NCI-H460 (cell line): ENCODE measurements at regions not wholly inside any gene's neighbourhood (a gene's known extent, or its start where the extent isn't known, plus 50 kb on each side); places are given as distances from the start of the nearest gene placed in this dataset.
"Not testable (repeated sequence)": the region's sequence is repeated elsewhere in the genome, so short reads cannot be mapped to it uniquely, and the experiment has no call there.

Experiments
- DNase-seq: peaks from one replicate; pipeline ENCODE4 v3.0.0-alpha.2; 2016; ENCODE audit warnings: low read depth; ENCODE audit errors: extremely low read depth

DNA sequence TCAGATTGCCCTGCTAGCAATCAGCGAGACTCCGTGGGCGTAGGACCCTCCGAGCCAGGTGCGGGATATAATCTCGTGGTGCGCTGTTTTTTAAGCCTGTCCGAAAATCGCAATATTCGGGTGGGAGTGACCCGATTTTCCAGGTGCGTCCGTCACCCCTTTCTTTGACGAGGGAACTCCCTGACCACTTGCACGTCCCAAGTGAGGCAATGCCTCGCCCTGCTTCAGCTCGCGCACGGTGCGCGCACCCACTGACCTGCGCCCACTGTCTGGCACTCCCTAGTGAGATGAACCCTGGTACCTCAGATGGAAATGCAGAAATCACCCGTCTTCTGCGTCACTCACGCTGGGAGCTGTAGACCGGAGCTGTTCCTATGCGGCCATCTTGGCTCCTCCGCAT, 971.0 kb downstream of the NXPH1 start:
- DNase-seq = not testable (repeated sequence)

DNA sequence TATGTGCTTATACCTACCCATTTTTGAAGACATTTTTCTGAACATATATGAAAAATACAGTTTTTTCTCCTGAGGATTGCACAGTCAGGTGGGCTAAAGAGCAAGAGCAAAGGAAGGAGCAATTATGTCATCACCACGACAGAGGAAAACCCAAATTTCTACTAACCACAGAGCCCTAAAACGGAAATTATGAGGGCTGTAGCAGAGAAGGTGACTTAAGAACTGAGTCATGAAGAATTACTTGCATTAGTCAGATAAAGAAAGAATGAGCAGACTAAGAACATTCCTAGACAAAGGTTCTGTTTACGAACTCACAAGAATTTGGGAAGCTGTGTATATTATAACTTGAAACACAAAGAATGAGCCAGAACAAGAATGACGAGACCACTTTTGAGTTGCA, 974.4 kb downstream of the NXPH1 start:
- no peak for DNase-seq

DNA sequence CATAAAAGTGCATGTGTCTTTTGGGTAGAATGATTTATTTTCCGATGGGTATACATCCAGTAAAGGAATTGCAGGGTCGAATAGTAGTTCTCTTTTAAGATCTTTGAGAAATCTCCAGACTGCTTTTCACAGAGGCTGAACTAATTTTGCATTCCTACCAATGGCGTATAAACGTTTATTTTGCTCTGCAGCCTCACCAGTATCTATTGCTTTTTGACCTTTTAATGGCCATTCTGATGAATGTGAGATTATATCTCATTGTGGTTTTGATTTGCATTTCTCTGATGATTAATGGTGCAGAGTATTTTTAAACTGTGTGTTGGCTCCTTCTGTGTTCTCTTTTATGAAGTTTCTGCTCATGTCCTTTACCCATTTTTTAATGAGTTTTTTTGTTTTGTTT, 1020.1 kb downstream of the NXPH1 start:
- DNase-seq = no peak

DNA sequence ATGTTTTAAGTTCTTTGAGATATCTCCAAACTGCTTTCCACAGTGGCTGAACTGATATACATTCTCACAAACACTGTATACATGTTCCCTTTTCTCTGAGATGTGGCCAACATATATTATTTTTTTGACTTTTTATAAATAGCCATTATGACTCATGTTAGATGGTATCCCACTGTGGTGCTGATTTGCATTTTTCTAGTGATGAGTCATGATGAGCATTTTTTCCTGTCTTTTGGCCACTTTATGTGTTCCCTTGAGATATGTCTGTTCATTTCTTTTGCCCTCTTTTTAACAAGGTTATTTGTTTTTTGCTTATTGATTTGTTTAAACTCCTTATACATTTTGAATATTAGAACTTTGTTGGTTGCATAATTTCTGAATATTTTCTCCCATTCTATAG, 1055.1 kb downstream of the NXPH1 start:
- no peak for DNase-seq

DNA sequence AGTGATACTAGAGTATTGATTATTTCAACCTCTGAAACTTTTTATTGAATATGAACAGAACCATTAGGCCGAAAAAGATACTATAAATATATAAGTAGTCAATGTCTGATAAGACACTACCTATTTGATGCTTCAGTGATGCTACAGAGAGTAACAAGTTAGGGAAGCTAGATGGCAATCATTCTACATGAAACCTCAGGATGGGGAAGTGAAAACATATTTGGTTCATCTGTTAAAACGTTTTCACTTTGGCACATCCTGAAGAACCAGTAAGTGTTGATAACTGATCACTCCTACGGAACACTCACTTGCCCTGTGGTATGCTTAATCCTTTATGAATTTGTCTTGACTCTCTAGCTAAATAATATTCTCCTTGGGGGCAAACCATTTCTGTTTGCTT, 1064.9 kb downstream of the NXPH1 start:
- DNase-seq = no peak

DNA sequence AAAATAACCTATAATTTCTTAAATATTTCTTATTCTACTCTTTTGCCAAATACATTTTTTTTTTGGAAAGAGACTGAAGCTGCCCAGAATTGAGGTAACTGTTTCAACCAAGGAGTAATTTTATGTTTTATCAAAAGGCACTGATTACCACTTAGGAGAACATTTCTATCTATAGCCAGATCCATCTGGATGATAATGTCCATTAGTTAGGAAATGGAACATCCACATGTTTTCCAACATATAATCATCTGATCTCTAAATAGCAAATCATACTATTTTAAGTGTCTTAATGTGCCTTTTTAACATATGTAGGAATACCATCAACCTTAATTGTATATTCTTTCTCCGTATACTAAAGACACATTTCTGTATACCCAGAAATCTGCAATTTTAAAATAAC, 1068.9 kb downstream of the NXPH1 start:
- no peak for DNase-seq

DNA sequence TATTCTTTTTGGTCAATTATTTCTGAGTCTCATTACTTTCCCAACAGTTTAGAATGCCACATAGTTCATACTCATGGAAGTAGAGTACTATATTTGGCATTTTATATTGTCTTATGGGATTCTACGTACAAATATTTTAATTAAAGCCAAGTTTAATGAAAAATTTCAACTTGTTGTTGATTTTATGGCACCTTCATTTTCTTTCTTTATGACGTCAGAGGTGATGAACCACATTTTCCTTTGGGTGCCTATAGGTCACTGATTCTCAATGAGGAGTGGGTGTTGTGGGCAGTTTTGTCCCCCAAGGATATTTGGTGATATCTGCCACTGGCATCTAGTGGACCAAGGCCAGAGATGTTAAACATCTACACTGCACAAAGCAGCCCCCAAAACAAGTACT, 1071.3 kb downstream of the NXPH1 start:
- no peak for DNase-seq

DNA sequence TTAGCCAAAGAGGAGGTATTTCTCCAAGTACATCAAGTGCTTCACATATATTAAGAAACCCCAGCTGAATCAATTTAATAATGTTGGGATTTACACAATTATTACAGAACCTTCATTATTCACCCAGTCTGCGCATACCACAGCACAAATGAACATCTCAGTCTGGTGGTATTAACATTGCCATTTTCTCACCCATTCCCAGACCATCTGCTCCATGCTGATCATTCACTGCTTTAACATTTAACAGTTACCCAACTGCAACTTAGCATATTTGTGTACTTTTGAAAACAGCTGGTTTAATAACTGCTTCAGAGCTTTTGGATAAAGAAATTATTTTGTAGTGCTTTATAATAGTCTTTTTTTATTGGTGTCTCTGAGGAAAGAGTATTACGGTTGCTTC, 1072.1 kb downstream of the NXPH1 start:
- no peak for DNase-seq

DNA sequence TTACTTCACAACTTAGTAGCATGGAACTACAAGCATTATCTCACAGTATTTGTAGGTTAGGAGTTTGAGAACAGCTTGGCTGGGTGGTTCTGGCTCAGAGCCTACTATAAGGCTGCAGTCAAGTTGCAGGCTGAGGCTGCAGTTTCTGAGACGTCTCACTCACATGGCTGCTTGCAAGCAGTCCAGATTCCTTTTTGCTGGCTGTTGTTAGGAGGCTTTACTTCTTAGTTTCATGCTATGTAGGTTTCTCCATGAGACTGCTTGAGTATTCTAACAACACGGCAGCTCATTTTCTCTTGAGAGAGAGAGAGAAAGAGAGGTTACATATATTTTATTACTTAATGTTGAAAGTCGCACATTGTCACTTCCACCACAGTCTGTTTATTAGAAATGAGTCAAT, 1073.9 kb downstream of the NXPH1 start:
- peak; percentile 1 for DNase-seq

DNA sequence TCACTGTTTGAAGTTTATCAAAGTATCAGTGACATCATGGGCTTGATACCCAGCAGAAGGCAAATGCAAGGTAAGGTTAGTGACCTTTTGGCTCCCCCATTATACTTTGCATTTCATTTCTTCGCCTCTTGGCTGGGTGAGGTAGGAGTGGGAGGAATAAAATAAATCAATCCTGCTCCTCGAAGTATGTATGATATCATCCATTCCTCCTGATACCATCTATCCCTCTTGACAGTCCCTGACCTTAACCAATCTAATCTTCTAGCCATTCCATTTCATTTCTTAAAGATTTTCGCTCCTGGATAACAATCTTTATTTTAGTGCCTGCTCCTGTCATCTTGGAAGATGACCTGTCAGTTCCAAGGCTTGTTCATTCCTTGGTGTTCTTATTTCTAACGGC, 1083.3 kb downstream of the NXPH1 start:
- no peak for DNase-seq

DNA sequence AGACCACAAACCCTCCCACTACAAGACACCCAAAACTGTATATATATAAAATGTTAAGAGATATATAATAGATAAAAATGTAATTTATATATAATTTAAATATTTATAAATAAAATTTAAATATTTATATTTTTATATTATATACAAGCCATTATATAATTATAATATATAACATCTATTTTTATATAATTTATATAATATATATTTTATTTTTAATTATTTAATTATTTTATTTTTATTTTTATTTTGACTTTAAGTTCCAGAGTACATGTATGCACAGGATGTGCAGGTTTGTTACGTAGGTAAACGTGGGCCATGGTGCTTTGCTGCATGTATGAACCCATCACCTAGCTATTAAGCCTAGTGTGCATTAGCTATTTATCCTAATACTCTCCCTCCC, 1090.2 kb downstream of the NXPH1 start:
- DNase-seq = no peak

DNA sequence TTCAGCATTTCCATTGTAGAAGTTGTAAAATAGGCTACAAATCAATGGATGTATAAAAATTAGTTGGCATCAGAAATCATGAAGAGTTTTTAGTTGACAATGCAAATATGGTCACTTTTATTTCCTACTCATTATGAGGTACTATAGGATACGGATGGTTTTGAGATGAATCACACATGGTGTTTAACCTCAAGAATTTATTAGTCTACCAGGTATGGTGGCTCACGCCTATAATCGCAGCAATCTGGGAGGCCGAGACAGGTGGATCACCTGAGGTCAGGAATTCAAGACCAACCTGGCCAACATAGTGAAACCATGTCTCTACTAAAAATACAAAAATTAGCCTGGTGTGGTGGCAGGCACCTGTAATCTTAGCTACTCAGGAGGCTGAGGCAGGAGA, 1119.0 kb downstream of the NXPH1 start:
- DNase-seq = not testable (repeated sequence)

DNA sequence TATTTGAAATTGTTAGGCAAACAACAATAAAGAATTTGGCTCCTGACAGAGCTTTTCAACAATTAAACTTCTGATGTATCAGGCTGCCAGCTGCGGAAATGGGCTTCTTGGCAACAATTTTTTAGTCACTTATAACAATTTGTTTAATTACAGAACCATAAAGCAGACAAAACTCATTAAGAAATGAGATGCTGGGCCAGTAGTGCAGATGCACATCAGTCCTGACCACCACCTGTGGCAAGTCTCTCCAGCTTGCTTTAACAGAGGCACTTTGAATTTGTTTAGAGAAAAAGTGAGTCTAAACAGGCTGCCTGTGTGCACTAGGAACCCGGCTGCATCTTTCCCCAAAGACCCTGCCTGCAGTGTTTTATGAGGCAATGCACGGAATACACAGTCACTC, 1124.4 kb downstream of the NXPH1 start:
- DNase-seq = no peak

DNA sequence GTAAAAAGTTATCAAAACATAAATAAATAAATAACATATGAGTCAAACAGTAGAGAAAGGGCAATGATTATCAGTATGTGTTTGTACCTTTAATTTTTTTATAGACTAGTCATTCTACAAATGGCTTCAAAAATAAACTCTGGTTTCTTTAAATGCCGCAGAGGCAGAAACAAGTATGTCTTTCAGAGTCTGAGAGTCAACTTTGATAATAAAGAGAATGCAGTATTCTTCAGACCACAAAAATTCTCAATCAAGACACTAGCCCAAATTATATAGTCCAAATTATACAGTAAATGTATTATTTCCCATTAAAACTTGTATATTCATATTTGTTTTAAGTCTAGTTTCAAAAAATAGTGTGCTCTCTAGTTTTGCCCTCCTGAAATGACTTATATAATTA, 1142.3 kb downstream of the NXPH1 start:
- DNase-seq = no peak

DNA sequence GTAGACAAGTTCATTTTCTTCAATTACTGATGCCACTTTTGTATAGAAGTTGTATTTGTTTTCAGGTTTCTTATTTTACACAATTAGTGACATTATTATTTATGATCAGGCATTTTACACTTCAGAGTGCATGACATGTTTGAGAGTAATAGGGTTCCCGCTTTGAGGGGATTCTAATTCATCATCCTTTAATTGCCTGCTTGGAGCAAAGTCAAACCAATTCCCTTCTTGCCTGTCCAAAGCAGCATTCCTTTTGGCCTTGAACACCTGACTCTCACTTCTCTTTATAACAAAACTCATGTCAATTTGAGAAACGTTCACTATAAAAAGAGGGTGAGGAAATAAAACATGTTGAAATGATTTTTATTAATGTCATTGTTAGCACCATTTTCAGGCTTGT, 1149.4 kb downstream of the NXPH1 start:
- no peak for DNase-seq

DNA sequence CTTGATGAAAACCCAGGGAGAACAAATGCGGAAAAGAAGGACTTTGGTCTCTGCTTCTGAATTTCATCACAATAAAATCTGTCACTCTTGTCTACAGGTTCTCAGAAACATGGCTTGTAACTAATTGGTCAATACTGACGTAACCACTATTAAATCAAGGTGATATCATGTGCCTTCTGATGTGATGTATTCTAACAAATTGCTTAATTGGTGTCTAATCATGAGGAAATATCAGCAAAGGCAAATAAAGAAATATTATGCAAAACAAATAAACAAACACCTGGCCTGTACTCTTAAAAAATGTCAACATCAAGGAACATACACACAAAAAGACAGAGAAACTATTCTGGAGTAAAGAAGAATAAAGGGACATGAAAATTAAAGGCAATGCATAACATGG, 1165.0 kb downstream of the NXPH1 start:
- no peak for DNase-seq

DNA sequence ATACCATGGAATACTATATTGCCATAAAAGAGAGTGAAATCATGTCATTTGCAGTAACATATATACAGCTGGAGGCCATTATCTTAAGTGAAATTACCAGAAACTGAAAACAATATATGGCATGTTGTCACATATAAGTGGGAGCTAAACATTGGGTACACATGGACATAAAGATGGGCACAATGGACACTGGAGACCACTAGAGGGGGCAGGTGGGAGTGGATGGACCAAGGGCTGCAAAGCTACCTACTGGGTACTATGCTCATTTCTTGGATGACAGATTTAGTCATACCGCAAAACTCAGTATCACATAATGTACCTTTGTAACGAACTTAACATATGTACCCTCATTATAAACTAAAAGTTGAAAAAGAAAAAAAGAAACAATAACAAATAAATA, 1167.6 kb downstream of the NXPH1 start:
- no peak for DNase-seq

DNA sequence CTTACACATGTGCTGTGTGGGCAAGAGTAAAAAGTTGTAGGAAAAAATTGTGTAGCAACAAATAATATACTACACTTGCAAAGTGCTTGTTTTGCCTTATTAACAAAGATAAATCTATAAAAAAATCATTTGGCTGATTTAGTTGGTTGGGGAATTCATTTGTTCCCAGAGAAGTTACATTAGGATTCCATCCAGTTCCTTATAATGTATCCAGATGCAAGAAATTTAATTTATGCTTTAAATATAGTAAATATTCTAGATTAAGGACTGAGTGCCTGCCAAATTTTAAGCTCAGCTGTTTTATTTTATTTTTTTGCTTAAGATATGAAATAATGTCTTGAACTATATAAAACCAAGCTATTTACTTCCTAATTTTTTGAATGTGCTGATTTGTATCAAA, 1169.9 kb downstream of the NXPH1 start:
- DNase-seq = no peak

DNA sequence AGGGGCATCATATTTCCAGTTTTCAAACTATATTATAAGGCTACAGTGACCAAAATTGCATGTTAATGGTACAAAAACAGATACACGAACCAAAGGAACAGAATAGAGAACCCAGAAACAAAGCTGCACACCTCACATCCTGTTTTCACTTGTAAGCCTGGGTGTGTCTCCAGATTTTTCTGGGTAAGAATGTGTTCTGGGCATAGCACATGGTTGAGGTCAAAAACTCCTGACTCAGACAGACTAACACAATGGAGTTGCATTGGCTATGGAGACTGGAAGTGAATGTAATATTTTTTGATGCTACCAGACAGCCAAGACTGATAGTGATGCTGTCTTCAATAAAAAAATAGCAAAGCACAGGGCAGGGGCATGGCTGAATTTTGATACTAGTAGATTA, 1175.2 kb downstream of the NXPH1 start:
- no peak for DNase-seq

DNA sequence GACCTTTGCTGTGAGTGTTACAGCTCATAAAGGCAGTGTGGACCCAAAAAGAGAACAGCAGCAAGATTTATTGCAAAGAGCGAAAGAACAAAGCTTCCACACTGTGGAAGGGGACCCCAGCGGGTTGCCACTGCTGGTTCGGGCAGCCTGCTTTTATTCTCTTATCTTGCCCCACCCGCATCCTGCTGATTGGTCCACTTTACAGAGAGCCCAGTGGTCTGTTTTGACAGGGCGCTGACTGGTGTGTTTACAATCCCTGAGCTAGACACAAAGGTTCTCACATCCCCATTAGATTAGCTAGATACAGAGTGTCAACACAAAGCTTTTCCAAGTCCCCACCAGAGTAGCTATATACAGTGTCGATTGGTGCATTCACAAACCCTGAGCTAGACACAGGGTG, 1187.5 kb downstream of the NXPH1 start:
- DNase-seq = not testable (repeated sequence)

DNA sequence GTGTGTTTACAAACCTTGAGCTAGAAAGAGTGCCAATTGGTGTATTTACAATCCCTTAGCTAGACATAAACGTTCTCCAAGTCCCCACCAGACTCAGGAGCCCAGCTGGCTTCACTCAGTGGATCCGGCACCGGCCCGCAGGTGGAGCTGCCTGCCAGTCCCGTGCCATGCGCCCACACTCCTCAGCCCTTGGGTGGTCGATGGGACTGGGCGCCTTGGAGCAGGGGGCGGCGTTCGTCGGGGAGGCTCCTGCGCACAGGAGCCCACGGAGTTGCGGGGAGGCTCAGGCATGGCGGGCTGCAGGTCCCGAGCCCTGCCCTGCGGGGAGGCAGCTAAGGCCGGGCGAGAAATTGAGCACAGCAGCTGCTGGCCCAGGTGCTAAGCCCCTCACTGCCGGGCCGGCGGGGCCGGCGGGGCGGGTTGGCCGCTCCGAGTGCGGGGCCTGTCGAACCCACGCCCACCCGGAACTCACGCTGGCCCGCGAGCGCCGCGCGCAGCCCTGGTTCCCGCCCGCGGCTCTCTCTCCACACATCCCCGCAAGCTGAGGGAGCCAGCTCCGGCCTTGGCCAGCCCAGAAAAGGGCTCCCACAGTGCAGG, 1188.0 kb downstream of the NXPH1 start:
- DNase-seq = not testable (repeated sequence)

DNA sequence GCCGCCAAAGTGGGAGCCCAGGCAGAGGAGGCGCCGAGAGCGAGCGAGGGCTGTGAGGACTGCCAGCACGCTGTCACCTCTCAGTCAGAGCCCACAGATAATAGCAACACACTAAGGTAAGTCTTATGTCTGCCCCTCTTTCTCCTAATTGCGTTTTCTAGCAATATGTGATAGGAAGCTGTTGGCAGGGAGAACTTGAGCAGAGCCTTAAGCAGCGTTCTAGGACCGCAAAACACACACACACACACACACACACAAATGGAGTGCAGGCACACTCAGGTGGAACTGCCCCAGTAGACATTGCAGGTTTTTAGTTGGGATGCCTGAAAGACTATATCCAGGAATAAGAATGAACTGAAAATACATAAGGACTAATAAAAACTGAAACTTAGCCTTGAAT, 1188.5 kb downstream of the NXPH1 start:
- no peak for DNase-seq

DNA sequence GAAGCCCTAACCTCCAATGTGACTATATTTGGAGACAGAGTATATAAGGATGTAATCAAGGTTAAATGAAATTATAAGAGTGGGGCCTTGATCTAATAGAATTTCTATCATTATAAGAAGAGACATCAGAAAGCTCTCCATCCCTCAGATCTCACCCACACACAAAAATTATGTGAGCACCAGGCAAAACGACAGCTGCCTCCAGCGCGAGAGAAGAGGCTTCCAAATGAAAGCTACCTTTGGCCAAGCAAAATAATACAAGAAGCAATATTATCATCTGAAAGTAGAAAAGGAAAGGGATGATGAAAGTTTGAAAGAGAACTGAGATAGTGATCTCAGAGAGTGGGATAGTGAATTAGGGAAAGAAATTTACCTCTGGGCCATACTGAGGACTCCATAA, 1192.5 kb downstream of the NXPH1 start:
- DNase-seq = no peak

DNA sequence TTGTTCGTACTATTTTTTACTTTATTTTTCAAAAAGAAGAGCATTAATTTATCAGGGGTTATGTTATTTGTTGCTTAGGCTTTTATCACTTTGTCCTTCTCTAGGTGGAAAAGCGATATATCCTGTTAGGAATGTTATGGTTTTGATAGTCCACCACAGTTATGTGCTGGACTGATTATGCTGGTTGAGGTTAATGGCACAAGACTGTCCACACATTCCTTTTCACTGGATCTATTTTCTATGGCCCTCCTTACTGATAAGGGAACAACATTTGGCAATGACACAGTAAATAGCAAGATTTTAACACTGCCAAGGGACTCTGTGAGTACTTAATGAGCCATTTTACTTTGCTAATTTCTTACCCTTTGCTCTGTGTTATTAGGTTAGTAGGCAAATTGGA, 1212.3 kb downstream of the NXPH1 start:
- no peak for DNase-seq
